Retinal pigment epithelial cell (primary cell): ENCODE measurements at regions not wholly inside any gene's neighbourhood (a gene's known extent, or its start where the extent isn't known, plus 50 kb on each side); places are given as distances from the start of the nearest gene placed in this dataset.

Experiments
- DNase-seq: peaks from one replicate; pipeline ENCODE4 v3.0.0-alpha.2; 2010; ENCODE audit warnings: low read depth
- H3K4me3 ChIP-seq: 2 replicates; pipeline ENCODE4 v1.5.1; 2011; ENCODE audit warnings: mild to moderate bottlenecking, low read length, control low read depth, moderate library complexity
- TF ChIP-seq, protein P1 (sequence below): conservative IDR thresholded peaks from 2 replicates; pipeline ENCODE4 v1.5.1; 2011; ENCODE audit warnings: low read depth, low read length, control low read depth, inconsistent platforms

DNA sequence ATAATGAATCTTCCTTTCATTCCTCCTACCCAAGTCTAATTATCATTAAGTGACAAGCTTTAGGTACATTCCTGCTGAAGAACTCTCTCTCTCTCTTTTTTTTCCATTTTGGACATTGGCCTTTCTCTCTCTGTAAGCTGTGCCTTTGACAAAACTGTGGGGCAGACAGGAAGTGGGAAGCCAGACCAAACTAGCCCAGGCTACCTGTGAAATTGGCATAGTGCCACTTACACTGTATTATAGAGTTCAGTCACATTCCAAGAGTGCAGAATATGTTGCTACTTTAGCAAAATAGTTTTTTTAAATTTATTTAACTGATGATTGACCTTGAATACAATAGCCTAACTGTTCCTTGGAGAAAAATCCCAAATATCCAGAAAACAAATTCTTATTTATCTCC lies 381.5 kb upstream of the ETAA1 start:
- TF ChIP-seq, protein P1, sequence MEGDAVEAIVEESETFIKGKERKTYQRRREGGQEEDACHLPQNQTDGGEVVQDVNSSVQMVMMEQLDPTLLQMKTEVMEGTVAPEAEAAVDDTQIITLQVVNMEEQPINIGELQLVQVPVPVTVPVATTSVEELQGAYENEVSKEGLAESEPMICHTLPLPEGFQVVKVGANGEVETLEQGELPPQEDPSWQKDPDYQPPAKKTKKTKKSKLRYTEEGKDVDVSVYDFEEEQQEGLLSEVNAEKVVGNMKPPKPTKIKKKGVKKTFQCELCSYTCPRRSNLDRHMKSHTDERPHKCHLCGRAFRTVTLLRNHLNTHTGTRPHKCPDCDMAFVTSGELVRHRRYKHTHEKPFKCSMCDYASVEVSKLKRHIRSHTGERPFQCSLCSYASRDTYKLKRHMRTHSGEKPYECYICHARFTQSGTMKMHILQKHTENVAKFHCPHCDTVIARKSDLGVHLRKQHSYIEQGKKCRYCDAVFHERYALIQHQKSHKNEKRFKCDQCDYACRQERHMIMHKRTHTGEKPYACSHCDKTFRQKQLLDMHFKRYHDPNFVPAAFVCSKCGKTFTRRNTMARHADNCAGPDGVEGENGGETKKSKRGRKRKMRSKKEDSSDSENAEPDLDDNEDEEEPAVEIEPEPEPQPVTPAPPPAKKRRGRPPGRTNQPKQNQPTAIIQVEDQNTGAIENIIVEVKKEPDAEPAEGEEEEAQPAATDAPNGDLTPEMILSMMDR = no peak
- no peak for DNase-seq

DNA sequence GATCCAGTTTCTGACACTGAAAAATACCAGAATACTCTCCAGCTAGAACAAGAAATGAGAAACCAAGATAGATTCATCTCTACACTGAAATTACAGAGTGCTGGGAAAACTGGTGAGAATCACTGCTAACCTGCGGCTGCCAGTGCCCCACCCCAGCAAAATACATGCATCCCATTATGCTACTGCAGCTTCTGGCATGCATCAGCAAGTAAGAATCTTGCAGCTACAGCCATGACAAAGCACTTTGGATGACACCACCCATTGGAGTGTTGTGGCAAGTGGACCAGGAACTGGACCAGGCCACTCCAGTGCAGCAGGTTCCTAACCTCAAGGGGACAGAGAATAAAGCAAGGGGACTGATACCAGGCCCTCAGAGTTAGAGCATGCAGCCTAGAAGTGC lies 378.8 kb upstream of the ETAA1 start:
- TF ChIP-seq, protein P1 = no peak
- no peak for DNase-seq
- no peak overlapping the region for H3K4me3 ChIP-seq

More for the DNA sequence above, 381.5 kb upstream of the ETAA1 start:
- H3K4me3 ChIP-seq = no peak overlapping the region

DNA sequence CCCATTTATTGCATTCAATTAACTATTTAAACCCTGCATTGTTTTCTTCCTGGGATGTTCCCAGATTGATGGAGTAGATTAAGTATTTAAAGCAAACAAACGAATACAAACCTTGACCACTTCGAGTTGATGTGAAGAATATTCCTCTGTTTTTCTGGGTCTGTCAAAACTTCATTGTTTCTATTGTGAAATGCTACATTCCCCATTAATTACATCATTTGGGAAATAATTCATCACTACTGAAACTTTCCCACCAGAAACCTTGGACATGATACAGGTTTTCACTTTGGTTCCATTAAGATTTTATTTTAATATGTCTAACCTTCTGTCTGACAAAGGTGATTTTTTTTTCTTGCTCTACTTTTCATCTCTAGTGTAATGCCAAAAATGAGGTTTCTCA lies 365.1 kb upstream of the ETAA1 start:
- DNase-seq = no peak
- no peak overlapping the region for H3K4me3 ChIP-seq
- TF ChIP-seq, protein P1 = no peak

DNA sequence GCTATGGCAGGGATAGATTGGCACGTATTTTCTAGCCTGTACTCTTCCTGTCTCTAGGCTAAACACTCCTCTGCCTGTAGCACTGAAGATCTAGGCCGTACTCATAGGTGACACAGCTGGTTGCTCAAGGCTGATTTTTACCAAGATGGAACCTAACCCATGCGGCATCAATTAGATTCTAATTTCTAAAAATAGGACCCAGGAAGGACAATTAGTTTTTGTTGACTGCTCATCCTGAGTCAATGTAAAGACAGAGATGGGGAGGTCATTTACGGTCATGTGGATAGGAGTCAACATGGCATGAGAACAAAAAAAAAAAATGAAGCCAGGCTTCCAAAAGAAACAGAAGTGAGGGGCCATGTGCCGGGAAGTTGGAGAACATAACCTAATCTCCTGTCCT lies 360.7 kb upstream of the ETAA1 start:
- no peak for DNase-seq
- H3K4me3 ChIP-seq = no peak overlapping the region
- TF ChIP-seq, protein P1 = no peak

DNA sequence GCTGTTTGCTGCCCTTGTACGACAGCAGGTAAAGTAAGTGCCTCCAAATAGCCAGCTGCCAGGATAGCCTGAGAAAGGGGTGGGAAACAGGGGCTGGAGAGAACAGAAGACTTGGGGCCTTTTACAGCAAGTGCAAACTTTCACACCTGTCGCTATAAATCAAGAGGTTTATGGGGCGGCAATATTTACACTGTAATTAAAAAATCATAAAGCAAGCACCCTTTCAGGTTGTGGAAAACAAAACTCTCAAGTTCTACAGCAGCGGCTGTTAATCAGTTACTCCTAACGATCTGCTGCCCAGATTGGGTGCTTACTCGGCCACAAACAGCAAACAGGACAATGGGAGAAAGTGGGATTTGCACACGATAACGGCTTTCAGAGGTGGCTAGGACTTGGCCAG lies 359.5 kb upstream of the ETAA1 start:
- no peak overlapping the region for H3K4me3 ChIP-seq
- no peak for DNase-seq
- TF ChIP-seq, protein P1 = no peak

DNA sequence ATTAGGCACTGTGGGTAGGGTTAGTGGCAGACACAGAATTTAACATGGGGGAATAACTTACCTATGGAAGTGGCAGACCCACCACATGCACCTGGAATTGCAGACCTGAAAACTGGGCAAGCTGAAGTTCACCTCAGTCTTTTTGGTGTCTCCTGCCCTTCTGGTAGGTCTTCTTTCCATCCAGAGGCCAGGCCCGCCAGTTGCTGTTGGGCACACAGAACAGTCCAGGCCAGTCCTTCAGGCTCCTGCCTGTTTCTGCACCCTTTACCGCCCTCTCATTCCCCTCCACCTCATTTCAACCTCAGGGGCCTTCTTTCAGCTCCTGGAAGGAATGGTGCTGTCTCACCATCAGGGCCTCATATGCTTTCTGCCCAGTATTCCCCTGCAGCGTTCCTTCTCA lies 358.9 kb upstream of the ETAA1 start:
- no peak for DNase-seq
- H3K4me3 ChIP-seq = no peak overlapping the region
- TF ChIP-seq, protein P1 = no peak

DNA sequence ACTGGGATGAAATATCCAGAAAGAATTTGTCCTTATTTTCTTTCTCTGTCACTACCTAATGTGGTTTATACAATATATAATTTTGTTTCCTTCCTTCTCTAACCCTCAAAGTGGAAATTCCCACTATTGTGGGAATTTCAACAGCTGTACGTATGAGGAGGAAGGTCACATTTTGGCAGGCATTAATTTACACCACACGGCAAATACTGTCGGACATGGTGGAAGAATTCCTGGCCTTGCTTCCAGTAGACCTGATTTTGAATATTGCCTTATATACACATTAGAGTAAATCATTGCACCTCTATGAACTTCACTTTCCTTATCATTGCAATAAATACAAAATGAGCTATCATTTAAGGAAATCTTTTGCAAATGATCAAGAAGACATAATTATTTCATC lies 358.1 kb upstream of the ETAA1 start:
- no peak overlapping the region for H3K4me3 ChIP-seq
- TF ChIP-seq, protein P1 = no peak
- DNase-seq = no peak
